ENCODE measurements at regions not wholly inside any gene's neighbourhood (a gene's known extent, or its start where the extent isn't known, plus 50 kb on each side); places are given as distances from the start of the nearest gene placed in this dataset.

DNA sequence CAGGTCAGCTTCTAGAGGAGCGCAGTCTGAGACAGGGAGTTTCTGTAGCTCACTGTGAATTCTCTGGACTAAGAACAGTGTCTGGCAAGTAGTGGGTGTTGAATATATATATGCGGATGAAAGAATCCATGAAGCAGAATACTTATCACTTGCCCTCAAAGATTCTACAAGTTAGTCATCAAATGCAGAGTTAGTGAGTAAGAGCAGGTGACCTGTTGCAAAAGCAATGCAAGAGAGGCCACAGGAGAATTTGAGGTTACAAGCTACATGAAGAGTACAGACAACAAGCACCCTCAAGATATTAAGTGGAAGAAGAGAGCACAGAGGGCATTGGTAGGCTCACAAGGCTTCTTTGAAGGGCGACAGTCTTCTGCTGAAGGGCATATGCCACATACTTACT is 103.4 kb upstream of the BTBD3 start:
- H2BK15ac ChIP-seq (ENCODE audit: low read length): no peak overlapping the region
- H3K4ac ChIP-seq (replicated peaks; ENCODE audit: insufficient read length, low read depth, low read length): no peak overlapping the region
- H2BK5ac ChIP-seq (ENCODE audit: low read depth, low read length): no peak overlapping the region
- ChIA-PET CTCF (ENCODE audit: partially characterized antibody) (interaction anchor here (0.8 to 1.6 kb wide), 4 partner anchors 9 to 136 kb away, joined by 3 to 6 read pairs (median 4); no protein-coding TSS in a partner anchor), POLR2A (ENCODE audit: partially characterized antibody) (no interaction called here)
- no peaks in the 10 kb centered on the region; a peak in 1 of 8 replicates for H3K36me3 ChIP-seq (ENCODE audit: control insufficient read depth in 2 of 4, insufficient read depth in 4 of 4, low read length in 3 of 4)
- DNase-seq (ENCODE audit: low read depth in 1 of 2, low spot score in 2 of 2) (no peak), FAIRE-seq (no peak)
- H3K79me1 ChIP-seq (ENCODE audit: low read depth, low read length): no peaks in the 10 kb centered on the region
- no peaks in the 10 kb centered on the region for H3K4me1 ChIP-seq (replicated peaks in 1 of 4; ENCODE audit: control insufficient read depth in 3 of 4, insufficient read depth in 4 of 4, low read length in 3 of 4)
- TF ChIP-seq TBP (IDR thresholded peaks at IDR 0.05; ENCODE audit: low read depth, low read length) (no peak), RFX5 (IDR thresholded peaks at IDR 0.05; ENCODE audit: borderline replicate concordance, low read depth, low read length) (no peak)
- H2AFZ ChIP-seq (ENCODE audit: low read length): no peak overlapping the region
- no peak overlapping the region for H3K23ac ChIP-seq (ENCODE audit: insufficient read length)
- H2BK120ac ChIP-seq (replicated peaks; ENCODE audit: low read depth, low read length): no peak overlapping the region
- H3K27ac ChIP-seq (ENCODE audit: low read depth, low read length): no peak overlapping the region
- no peak overlapping the region for H3K18ac ChIP-seq (ENCODE audit: extremely low read depth, low read length)
- H3K4me3 ChIP-seq (ENCODE audit: extremely low read depth in 1 of 4, insufficient read depth in 2 of 4, low read depth in 3 of 4, low read length in 4 of 4): no peak overlapping the region
- H4K8ac ChIP-seq (ENCODE audit: extremely low read depth, insufficient read depth, low read length): no peak overlapping the region
- no peaks in the 10 kb centered on the region for H3K79me2 ChIP-seq (ENCODE audit: control insufficient read depth in 1 of 2, insufficient read depth in 2 of 2, low read length in 2 of 2)
- no peaks in the 10 kb centered on the region for H3K9me3 ChIP-seq (ENCODE audit: insufficient read depth in 2 of 2, low read depth in 1 of 2, low read length in 1 of 2)
- no peak overlapping the region for H2BK20ac ChIP-seq (ENCODE audit: low read length)
- H3K4me2 ChIP-seq (ENCODE audit: insufficient read depth in 1 of 2, low read depth in 2 of 2, low read length in 2 of 2): no peak overlapping the region
- H3K23me2 ChIP-seq (ENCODE audit: low read depth, low read length): no peaks in the 10 kb centered on the region
- no peak overlapping the region for H2BK12ac ChIP-seq (ENCODE audit: low read depth, low read length)
- no peaks in the 10 kb centered on the region for H4K20me1 ChIP-seq (replicated peaks in 1 of 2; ENCODE audit: control insufficient read depth in 1 of 2, insufficient read depth in 2 of 2, low read length in 2 of 2)
- H2AK5ac ChIP-seq (ENCODE audit: low read depth, low read length): no peak overlapping the region
- no peak overlapping the region for H3K9ac ChIP-seq (replicated peaks in 1 of 4; ENCODE audit: extremely low read depth in 1 of 4, low read depth in 3 of 4, low read length in 3 of 4)
- H4K91ac ChIP-seq (replicated peaks; ENCODE audit: insufficient read length, low read length): no peak overlapping the region
- no peak overlapping the region for H3K14ac ChIP-seq (ENCODE audit: insufficient read length)
- no peaks in the 10 kb centered on the region; a peak in 2 of 7 replicates for H3K27me3 ChIP-seq (replicated peaks in 1 of 4; ENCODE audit: control insufficient read depth in 3 of 4, extremely low read depth in 1 of 4, insufficient read depth in 3 of 4, low read length in 3 of 4)
- H4K5ac ChIP-seq (ENCODE audit: insufficient read length, low read depth, low read length): no peak overlapping the region
- 92% methylated on average over 3 of the region's 3 CpGs; no CpG with 5 or more reads in 1 of the 2 experiments for WGBS, 2 experiments (ENCODE audit: extremely low coverage in 1 of 2, insufficient coverage in 1 of 2, insufficient read length in 1 of 2, insufficient replicate concordance in 2 of 2, low coverage in 1 of 2, low lambda C conversion rate in 2 of 2, missing lambda C conversion rate in 1 of 2)
- H3K56ac ChIP-seq (replicated peaks; ENCODE audit: insufficient read length, low read depth, low read length): no peak overlapping the region

Data from H1 (cell line).